ENCODE measurements at regions not wholly inside any gene's neighbourhood (a gene's known extent, or its start where the extent isn't known, plus 50 kb on each side); places are given as distances from the start of the nearest gene placed in this dataset.

DNA sequence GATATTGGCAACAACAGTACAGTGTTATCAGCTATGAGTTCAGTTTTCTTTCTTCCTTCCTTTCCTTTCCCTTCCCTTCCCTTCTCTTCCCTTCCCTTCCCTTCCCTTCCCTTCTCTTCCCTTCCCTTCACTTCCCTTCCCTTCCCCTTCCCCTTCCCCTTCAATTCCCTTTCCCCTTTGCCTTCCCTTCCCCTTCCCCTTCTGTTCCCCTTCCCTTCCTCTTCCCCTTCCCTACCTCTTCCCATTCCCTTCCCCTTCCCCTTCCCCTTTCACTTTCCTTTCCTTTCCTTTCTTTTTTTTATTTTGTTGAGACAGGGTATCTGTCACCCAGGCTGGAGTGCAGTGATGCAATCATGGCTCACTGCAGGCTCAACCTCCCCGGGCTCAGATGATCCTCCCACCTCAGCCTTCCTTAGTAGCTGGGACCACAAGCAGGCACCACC is 72.3 kb upstream of the CAPZB start:
- Histone ChIP-seq H2AFZ (ENCODE audit: low read length) (no peak overlapping the region), H3K79me2 (ENCODE audit: insufficient read depth, low read length) (no peaks in the 10 kb centered on the region), H3K4me3 (replicated peaks in 1 of 3; ENCODE audit: insufficient read depth in 1 of 3, low read depth in 2 of 3, low read length in 3 of 3) (no peak overlapping the region), H3K4me1 (ENCODE audit: insufficient read depth, low read length) (peaks cover 22% of the 10 kb centered on the region), H3K36me3 (replicated peaks in 1 of 2; ENCODE audit: control insufficient read depth in 1 of 2, insufficient read depth in 2 of 2, low read length in 2 of 2) (no peaks in the 10 kb centered on the region), H3K9me3 (ENCODE audit: low read length) (peaks cover 1% of the 10 kb centered on the region; the same call in 1 of the 2 replicates), H3K27me3 (ENCODE audit: control insufficient read depth in 1 of 2, insufficient read depth in 2 of 2, low read length in 2 of 2) (peaks cover 0 to 16% of the 10 kb centered on the region in 2 experiments; a peak in 2 of 5 replicates), H3K27ac (ENCODE audit: extremely low read length, insufficient read depth, low read length) (no peak overlapping the region), H3K9ac (ENCODE audit: insufficient read depth, low read depth, low read length) (no peak overlapping the region), H4K20me1 (ENCODE audit: insufficient read depth, low read length) (no peaks in the 10 kb centered on the region), H3K4me2 (ENCODE audit: low read depth, low read length) (no peak overlapping the region)
- ATAC-seq, result no peak
- ChIA-PET POLR2A (no interaction called here), CTCF (ENCODE audit: low intra/inter-chr PET ratio, low total read pairs) (no interaction called here)
- in situ Hi-C loops (cut with HindIII; ENCODE audit: extremely low pct_ligation_motif_present, low pct_unique_long_range_greater_than_20kb) (no loop called here), intact Hi-C loops (cut with micrococcal nuclease; ENCODE audit: unreplicated experiment) (loop anchor here (2.0 kb wide), 1 partner anchor 73 kb away; the partner anchor contains the start of gene CAPZB)
- BruUV-seq (replicated peaks), result no TSS peak
- DNase-seq (ENCODE audit: low spot score), result no peak
- WGBS (ENCODE audit: low lambda C conversion rate), result 0% methylated on average over 1 of the region's 1 CpG
- FAIRE-seq, result no peak
- TF ChIP-seq MXD4 (CRISPR knock-in tag; IDR thresholded peaks at IDR 0.05) (no peak), ELF1 (CRISPR knock-in tag; IDR thresholded peaks at IDR 0.05) (no peak), EEA1 (CRISPR knock-in tag; IDR thresholded peaks at IDR 0.05; ENCODE audit: borderline replicate concordance) (no peak), MYC (CRISPR knock-in tag; IDR thresholded peaks at IDR 0.05; ENCODE audit: borderline replicate concordance) (no peak), GABPA (IDR thresholded peaks at IDR 0.05; ENCODE audit: low read depth, low read length) (no peak), GABPA (CRISPR knock-in tag; IDR thresholded peaks at IDR 0.05; ENCODE audit: low read depth) (no peak), MED8 (CRISPR knock-in tag; IDR thresholded peaks at IDR 0.05; ENCODE audit: insufficient replicate concordance) (no peak), SSRP1 (CRISPR knock-in tag; IDR thresholded peaks at IDR 0.05) (no peak), ZNF350 (CRISPR knock-in tag; IDR thresholded peaks at IDR 0.05; ENCODE audit: borderline replicate concordance, low read depth) (no peak), CEBPG (CRISPR knock-in tag; IDR thresholded peaks at IDR 0.05) (0 out of 2 replicates have a peak, but pooled peaks have one; percentile 34), HMGXB3 (CRISPR knock-in tag; IDR thresholded peaks at IDR 0.05; ENCODE audit: borderline replicate concordance) (no peak), ZNF224 (CRISPR knock-in tag; IDR thresholded peaks at IDR 0.05) (no peak), HCFC1 (IDR thresholded peaks at IDR 0.05; ENCODE audit: low read depth, low read length) (no peak), NFKB2 (CRISPR knock-in tag; IDR thresholded peaks at IDR 0.05; ENCODE audit: borderline replicate concordance) (no peak), GPN1 (CRISPR knock-in tag; IDR thresholded peaks at IDR 0.05; ENCODE audit: borderline replicate concordance) (no peak), CHCHD3 (CRISPR knock-in tag; IDR thresholded peaks at IDR 0.05) (no peak), ETV5 (CRISPR knock-in tag; IDR thresholded peaks at IDR 0.05; ENCODE audit: borderline replicate concordance) (no peak), PAX8 (CRISPR knock-in tag; IDR thresholded peaks at IDR 0.05; ENCODE audit: borderline replicate concordance) (no peak), ZNF674 (CRISPR knock-in tag; IDR thresholded peaks at IDR 0.05; ENCODE audit: low read depth) (no peak), NPAS2 (CRISPR knock-in tag; IDR thresholded peaks at IDR 0.05; ENCODE audit: borderline replicate concordance) (no peak), ZNF34 (CRISPR knock-in tag; IDR thresholded peaks at IDR 0.05; ENCODE audit: borderline replicate concordance) (no peak), ERF (CRISPR knock-in tag; IDR thresholded peaks at IDR 0.05) (no peak)
- TF ChIP-seq, protein P1, sequence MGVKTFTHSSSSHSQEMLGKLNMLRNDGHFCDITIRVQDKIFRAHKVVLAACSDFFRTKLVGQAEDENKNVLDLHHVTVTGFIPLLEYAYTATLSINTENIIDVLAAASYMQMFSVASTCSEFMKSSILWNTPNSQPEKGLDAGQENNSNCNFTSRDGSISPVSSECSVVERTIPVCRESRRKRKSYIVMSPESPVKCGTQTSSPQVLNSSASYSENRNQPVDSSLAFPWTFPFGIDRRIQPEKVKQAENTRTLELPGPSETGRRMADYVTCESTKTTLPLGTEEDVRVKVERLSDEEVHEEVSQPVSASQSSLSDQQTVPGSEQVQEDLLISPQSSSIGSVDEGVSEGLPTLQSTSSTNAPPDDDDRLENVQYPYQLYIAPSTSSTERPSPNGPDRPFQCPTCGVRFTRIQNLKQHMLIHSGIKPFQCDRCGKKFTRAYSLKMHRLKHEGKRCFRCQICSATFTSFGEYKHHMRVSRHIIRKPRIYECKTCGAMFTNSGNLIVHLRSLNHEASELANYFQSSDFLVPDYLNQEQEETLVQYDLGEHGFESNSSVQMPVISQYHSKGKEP (CRISPR knock-in tag; IDR thresholded peaks at IDR 0.05), result no peak
